Uterus (tissue), 3 donors: ENCODE measurements at regions not wholly inside any gene's neighbourhood (a gene's known extent, or its start where the extent isn't known, plus 50 kb on each side); places are given as distances from the start of the nearest gene placed in this dataset.

Source experiments
- DNase-seq, 2 donors: peaks; one replicate each; pipeline ENCODE4 v3.0.0-alpha.2; 2019 to 2020
- H3K27ac ChIP-seq, 2 donors: fragments of 200-600 bp; sonication (generic); 1 replicate in 1 of 2; 2 replicates in 1 of 2; pipeline ENCODE4 v1.5.1; 2016 to 2018
- H3K27me3 ChIP-seq, 2 donors: fragments of 200-600 bp; sonication (generic); one replicate each; pipeline ENCODE4 v1.5.1; 2018 to 2019; ENCODE audit warnings: control low read depth in 1 of 2
- H3K36me3 ChIP-seq, 2 donors: fragments of 200-600 bp; sonication (generic); one replicate each; pipeline ENCODE4 v1.5.1; 2019; ENCODE audit warnings: control low read depth in 1 of 2
- H3K4me1 ChIP-seq, 2 donors: fragments of 200-600 bp; sonication (generic); one replicate each; pipeline ENCODE4 v1.5.1; 2018 to 2019; ENCODE audit warnings: control low read depth in 1 of 2
- H3K4me3 ChIP-seq, 2 donors: fragments of 200-600 bp; sonication (generic); 1 replicate in 1 of 2; 2 replicates in 1 of 2; pipeline ENCODE4 v1.5.1; 2018 to 2019; ENCODE audit warnings: mild to moderate bottlenecking in 1 of 2
- H3K9me3 ChIP-seq, 2 donors: fragments of 200-600 bp; sonication (generic); one replicate each; pipeline ENCODE4 v1.5.1; 2019; ENCODE audit warnings: control low read depth in 1 of 2
- POLR2A ChIP-seq, 2 donors: fragments of 450-650 bp; IDR thresholded peaks; one replicate each; pipeline ENCODE4 v1.6.1; 2016; ENCODE audit warnings: antibody characterized with exemption in 2 of 2, mild to moderate bottlenecking in 1 of 2, moderate library complexity in 1 of 2
- intact Hi-C: fragments of 100-400 bp; cut with DNase I; formaldehyde crosslinking; loops from one replicate; pipeline ENCODE4 v1.15.1; 2023; ENCODE audit warnings: low total_unique reads
- TF ChIP-seq, protein P1 (sequence below), 4 experiments: fragments of 200-600 bp in 2 of 4; fragments of 450-650 bp in 2 of 4; sonication (generic) in 2 of 4; IDR thresholded peaks; one replicate each; pipeline ENCODE4 v1.5.1; 2016 to 2019; ENCODE audit warnings: antibody characterized with exemption in 4 of 4, mild to moderate bottlenecking in 2 of 4, moderate library complexity in 1 of 4
- donor health status: DM: yes; HTN: yes; CAD: no.

DNA sequence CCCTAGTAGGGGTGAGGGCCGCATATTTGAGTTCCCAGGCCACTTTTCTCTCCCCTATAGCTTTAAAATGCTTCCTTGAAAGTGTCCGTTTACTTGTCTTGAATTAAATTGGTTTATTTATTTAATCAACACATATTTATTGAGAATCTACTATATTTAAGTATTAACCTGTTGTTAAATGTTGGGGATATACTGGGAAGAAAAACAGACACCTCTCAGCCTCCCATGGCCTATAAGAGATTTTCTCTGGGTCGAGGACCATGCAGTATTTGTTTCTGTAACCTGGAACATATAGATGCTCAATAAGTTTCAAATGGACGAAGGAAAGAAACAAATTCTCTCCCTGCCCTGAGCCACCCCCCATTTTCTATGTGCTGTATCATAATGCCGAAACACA, 98.6 kb downstream of the INSIG2 start:
- H3K36me3 ChIP-seq, result no peaks in the 10 kb centered on the region
- DNase-seq, result no peak
- TF ChIP-seq POLR2A (IDR thresholded peaks at IDR 0.05), result no peak
- TF ChIP-seq, protein P1, sequence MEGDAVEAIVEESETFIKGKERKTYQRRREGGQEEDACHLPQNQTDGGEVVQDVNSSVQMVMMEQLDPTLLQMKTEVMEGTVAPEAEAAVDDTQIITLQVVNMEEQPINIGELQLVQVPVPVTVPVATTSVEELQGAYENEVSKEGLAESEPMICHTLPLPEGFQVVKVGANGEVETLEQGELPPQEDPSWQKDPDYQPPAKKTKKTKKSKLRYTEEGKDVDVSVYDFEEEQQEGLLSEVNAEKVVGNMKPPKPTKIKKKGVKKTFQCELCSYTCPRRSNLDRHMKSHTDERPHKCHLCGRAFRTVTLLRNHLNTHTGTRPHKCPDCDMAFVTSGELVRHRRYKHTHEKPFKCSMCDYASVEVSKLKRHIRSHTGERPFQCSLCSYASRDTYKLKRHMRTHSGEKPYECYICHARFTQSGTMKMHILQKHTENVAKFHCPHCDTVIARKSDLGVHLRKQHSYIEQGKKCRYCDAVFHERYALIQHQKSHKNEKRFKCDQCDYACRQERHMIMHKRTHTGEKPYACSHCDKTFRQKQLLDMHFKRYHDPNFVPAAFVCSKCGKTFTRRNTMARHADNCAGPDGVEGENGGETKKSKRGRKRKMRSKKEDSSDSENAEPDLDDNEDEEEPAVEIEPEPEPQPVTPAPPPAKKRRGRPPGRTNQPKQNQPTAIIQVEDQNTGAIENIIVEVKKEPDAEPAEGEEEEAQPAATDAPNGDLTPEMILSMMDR (IDR thresholded peaks at IDR 0.05), result no peak
- intact Hi-C loops, result no loop called here
- H3K27ac ChIP-seq, result peak overlapping the region; percentile 82 to 87
- H3K9me3 ChIP-seq, result no peaks in the 10 kb centered on the region
- H3K4me1 ChIP-seq, result no peaks in the 10 kb centered on the region
- peak overlapping the region; percentile 48 to 70 for H3K4me3 ChIP-seq
- H3K27me3 ChIP-seq, result no peaks in the 10 kb centered on the region

DNA sequence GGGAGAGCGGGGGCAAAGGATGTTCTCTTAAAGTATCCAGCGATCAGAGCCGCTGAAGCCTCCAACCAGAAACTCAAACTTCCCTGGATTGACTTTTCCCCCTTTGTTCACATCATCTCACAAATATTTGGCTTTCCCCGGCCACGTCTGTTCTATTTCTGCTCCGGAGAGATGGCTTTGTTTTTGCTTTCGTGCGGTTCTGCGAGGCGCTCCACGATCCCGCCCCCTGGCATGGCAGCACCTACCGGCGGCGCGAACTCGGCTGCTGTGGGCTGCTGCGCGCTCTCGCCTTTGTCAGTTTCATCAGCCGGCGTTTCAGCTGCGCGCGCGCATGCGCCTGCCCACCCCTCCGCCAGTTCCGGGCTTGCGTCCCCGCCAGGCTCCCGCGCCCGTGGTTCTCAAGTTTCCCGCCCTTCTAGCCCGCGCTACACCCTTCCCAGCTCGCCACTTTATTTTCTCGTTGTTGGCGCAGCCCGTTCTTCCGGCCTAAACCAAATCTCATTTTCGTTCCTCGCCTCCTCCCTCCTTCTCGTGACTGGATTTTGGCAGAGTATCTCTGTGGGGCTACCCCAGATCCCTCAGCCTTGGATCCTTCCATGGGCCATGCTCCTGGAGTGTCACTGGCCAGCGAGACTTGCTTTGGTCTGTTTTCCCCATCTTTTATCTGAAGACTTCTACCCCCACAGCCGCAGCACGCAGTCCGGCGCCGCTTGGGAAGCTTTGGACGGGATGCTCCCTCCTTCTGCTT, 98.0 kb downstream of the INSIG2 start:
- Histone ChIP-seq H3K4me1 (no peaks in the 10 kb centered on the region), H3K4me3 (peak overlapping the region; percentile 48 to 70), H3K9me3 (no peaks in the 10 kb centered on the region), H3K27ac (peak overlapping the region; percentile 82 to 87), H3K36me3 (no peaks in the 10 kb centered on the region), H3K27me3 (no peaks in the 10 kb centered on the region)
- peak; percentile 88 to 91 for DNase-seq
- intact Hi-C loops, result no loop called here
- peak; percentile 62 to 68 for TF ChIP-seq POLR2A (IDR thresholded peaks at IDR 0.05)
- TF ChIP-seq, protein P1 (IDR thresholded peaks at IDR 0.05), result peak in 1 of 4 experiments; percentile 19

- no peaks in the 10 kb centered on the region for H3K4me1 ChIP-seq
- no peaks in the 10 kb centered on the region for H3K27me3 ChIP-seq
- peak overlapping the region; percentile 48 to 70 for H3K4me3 ChIP-seq
- intact Hi-C loops, result no loop called here
- peak; percentile 42 to 48 for DNase-seq
- no peaks in the 10 kb centered on the region for H3K36me3 ChIP-seq
- no peak for TF ChIP-seq POLR2A (IDR thresholded peaks at IDR 0.05)
- TF ChIP-seq, protein P1 (IDR thresholded peaks at IDR 0.05), result no peak
- no peaks in the 10 kb centered on the region for H3K9me3 ChIP-seq
- H3K27ac ChIP-seq, result peak overlapping the region; percentile 82 to 87
Measured at GRCh38 chr2:118185210-118186109, 97.2 kb downstream of the INSIG2 start.

DNA sequence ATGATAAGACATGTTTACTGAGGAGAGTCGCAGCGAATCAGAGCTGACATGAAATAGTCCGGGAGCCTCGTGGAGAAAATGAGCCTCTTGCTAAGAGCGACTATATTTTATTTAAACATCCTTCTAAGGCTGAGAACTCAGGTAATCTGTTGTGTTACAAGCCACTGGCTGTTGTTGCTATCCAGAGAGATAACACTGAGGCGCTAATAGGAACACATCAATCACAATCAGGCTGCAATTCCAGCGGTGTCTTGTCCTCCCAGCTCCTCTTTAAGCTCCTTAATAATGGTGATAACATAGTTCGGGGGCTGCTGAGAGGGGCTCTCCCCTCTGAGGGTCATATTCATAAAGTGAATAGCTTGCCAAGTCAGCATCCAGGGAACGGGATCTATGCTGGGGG, 95.1 kb downstream of the INSIG2 start:
- no peak for TF ChIP-seq POLR2A (IDR thresholded peaks at IDR 0.05)
- TF ChIP-seq, protein P1 (IDR thresholded peaks at IDR 0.05), result no peak
- intact Hi-C loops, result no loop called here
- H3K4me1 ChIP-seq, result no peaks in the 10 kb centered on the region
- H3K4me3 ChIP-seq, result no peak overlapping the region
- no peaks in the 10 kb centered on the region for H3K36me3 ChIP-seq
- no peaks in the 10 kb centered on the region for H3K27me3 ChIP-seq
- DNase-seq, result no peak
- no peak overlapping the region for H3K27ac ChIP-seq
- no peaks in the 10 kb centered on the region for H3K9me3 ChIP-seq

GRCh38 chr2:118179445-118179844, 91.2 kb downstream of the INSIG2 start:
- Histone ChIP-seq H3K4me3 (no peak overlapping the region), H3K4me1 (no peaks in the 10 kb centered on the region), H3K27me3 (no peaks in the 10 kb centered on the region), H3K27ac (no peak overlapping the region), H3K9me3 (no peaks in the 10 kb centered on the region), H3K36me3 (no peaks in the 10 kb centered on the region)
- TF ChIP-seq, protein P1 (IDR thresholded peaks at IDR 0.05), result no peak
- no peak for TF ChIP-seq POLR2A (IDR thresholded peaks at IDR 0.05)
- DNase-seq, result no peak
- intact Hi-C loops, result no loop called here
